Right ventricle myocardium inferior (tissue), 1 donor: ENCODE measurements at regions not wholly inside any gene's neighbourhood (a gene's known extent, or its start where the extent isn't known, plus 50 kb on each side); places are given as distances from the start of the nearest gene placed in this dataset.

Experiments
- ATAC-seq: fragments of 200-7000 bp; cut with Tn5 transposase; one replicate; pipeline ENCODE4 v1.9.1; 2020; ENCODE audit warnings: mild to moderate bottlenecking, moderate library complexity
- DNase-seq: peaks from one replicate; pipeline ENCODE4 v3.0.0; 2021; ENCODE audit errors: missing footprints
- intact Hi-C: fragments of 100-400 bp; cut with DNase I; formaldehyde crosslinking; loops from one replicate; pipeline ENCODE4 v1.11.0; 2022
- donor health status: DM: no; HTN: yes; CAD: no; lungs with severe emphysema.

DNA sequence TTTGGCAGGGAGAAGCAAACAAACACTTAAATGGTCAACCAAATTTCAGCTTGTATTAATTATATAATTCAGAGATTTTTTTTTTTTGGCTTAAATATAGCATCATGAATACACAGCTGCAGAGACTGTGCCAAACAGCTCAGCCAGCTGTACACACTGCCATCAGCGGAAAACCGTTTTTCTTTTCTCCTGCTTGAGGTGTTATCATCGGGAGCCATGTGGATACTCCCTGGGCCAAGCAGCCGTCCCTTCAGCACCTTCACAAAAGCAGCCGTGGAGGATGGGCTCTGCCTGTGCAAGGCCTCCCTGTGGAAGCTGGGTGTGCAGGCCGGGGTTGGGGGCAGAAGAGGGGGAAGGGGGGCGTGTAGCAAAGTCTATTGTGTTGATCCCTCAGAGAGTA lies 85.0 kb downstream of the NUF2 start:
- intact Hi-C loops = loop anchor here (5.0 kb wide), 1 partner anchor 126 kb away; no protein-coding TSS in a partner anchor
- ATAC-seq (no peak), DNase-seq (no peak)

DNA sequence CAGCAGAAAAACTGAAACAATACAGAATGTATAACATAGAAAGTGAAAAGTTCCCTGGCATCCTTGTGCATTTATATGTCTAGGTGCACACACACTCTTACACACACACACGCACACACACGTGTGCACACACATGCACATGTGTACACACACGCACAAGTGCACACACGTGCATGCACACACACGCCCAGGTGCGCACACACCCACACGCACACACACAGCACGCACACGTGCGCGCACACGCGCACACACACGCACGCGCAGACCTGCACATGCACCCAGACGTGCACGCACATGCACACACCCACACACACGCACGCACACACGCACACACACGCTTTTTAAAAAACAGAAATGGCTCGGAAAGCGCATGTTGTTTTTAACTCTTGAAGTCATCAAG lies 86.5 kb downstream of the NUF2 start:
- ATAC-seq (no peak), DNase-seq (no peak)
- intact Hi-C loops = loop anchor here (5.0 kb wide), 1 partner anchor 124 kb away; no protein-coding TSS in a partner anchor

DNA sequence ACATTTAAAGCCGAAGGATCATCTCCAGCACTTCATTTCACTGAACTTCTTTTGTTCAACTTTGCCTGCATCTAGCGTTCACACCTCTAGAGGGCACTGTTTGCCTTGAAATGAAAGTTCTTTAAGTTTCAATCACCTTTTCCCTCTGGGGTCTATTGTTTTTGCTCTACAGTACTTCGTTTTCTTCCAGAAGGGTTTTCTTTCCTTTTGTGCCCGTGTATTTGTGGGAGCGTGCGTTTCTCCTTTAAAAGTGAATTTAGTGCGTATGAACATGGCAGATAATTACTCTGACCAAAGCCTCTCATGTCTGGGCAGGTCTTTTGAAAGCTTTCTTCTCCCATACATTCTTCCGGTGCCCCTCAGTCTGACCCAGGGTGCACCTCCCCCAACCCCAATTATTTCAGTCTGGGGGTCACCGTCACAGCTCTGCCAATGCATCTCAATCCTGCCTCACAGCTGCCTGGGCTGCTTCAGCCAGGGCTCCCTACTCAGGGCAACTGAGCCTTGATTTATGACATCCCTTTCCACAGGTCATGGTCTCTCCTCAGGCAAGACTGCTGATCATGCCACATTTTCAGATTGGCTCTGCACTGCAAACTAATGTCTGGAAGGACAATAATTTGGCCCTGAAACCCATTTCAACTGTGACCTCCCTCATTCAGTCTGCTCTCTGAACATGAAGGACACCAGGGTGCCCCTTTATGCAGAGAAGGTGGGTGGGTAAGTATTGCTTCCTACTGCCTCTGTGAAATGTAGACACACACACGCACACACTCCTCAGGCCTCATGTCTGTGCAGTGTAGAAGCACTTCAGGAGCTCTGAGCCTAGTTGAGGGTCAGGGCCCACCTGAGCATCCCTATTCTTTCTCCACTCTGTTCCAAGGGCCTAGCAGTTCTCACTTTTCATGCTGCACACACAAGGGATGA lies 88.6 kb downstream of the NUF2 start:
- DNase-seq = no peak
- ATAC-seq = no peak
- intact Hi-C loops = loop anchor here (5.0 kb wide), 1 partner anchor 1662 kb away; no protein-coding TSS in a partner anchor

DNA sequence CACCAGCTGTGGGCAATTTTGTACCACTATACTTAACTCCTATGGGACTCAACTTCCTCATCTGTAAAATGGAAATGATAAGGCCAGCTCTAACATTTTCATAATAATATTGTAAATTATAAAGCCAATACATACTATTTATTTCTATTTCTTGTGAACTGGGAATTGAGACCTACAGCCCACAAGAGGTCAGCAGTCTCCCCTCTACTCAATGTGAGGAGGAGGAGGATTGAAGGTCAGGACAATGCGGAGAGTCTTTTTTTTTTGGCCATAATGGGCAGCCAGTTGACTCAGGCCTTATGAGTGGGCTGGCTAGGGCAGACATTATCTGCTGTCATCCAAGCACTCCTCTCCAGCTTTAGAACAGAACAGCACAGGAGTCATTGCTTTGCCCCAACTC lies 90.5 kb downstream of the NUF2 start:
- no peak for DNase-seq
- intact Hi-C loops = loop anchor here (5.0 kb wide), 1 partner anchor 1660 kb away; no protein-coding TSS in a partner anchor
- no peak for ATAC-seq

DNA sequence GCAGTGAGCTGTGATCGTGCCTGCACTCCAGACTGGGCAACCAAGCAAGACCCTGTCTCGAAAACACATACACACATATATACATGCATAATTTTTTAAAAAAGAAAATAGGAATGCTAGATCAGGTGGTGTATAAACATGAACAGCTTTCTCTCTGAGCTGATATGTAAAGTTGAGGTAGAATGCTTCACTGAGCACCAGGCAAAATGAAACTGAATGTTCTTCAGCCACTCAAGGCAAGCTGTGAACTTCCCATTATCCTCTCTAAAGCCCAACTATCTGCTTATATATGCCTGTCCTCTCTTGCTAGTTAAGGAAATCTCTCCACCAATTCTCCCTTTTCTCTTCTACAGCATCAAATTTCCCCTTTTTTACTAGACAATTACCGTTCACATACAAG lies 93.0 kb downstream of the NUF2 start:
- intact Hi-C loops = loop anchor here (5.0 kb wide), 1 partner anchor 1658 kb away; no protein-coding TSS in a partner anchor
- no peak for DNase-seq
- no peak for ATAC-seq

DNA sequence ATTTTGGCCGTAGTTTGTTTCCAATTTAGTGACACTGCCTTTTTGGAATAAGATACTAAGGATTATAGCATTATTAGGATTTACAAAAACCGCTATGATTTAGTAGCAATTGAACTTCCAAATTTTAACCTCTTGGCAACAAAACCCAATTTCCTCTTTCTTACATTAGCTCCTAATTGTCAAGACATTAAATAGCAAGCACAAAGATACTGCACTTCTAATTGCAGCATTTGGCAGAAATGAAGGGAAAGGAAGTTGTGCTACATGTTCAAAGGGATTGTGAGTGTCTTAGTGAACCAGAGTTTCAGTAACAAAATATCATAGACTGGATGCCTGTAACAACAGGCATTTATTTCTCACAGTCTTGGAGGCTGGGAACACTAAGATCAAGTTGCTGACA lies 99.9 kb downstream of the NUF2 start:
- no peak for ATAC-seq
- intact Hi-C loops = no loop called here

DNA sequence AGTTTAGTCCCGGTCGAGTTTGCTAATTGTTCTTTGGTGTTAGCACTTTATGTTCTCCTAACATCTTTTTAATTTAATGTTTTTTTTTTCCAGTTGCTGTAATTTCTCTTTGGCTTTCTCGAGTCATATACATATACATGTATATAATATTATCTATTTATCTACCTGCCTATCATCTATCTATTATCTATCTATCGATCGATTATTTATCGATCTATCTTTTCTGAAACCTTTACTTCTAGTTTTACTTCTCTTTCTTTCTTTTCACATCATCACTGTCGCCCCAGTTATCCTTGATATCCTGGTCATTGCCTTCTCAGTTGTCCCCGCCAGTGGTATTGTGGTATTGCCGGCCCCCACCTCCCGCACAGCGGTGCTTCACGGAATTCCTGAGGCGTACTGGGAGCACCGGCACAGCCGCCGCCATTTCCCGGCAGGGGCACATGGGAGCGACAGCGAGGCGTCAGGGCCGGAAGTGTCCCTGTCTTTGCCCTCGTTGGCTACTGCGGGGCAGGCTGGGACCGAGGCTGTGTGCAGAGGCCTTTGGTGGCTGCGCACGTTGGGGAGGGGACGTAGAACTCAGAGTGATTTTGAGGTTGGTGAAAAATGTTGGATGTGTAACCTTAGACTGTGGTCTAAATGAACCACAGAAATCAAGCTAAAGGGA lies 101.1 kb downstream of the NUF2 start:
- intact Hi-C loops = no loop called here
- ATAC-seq (no peak), DNase-seq (no peak)

More for the DNA sequence above, 99.9 kb downstream of the NUF2 start:
- DNase-seq = no peak

DNA sequence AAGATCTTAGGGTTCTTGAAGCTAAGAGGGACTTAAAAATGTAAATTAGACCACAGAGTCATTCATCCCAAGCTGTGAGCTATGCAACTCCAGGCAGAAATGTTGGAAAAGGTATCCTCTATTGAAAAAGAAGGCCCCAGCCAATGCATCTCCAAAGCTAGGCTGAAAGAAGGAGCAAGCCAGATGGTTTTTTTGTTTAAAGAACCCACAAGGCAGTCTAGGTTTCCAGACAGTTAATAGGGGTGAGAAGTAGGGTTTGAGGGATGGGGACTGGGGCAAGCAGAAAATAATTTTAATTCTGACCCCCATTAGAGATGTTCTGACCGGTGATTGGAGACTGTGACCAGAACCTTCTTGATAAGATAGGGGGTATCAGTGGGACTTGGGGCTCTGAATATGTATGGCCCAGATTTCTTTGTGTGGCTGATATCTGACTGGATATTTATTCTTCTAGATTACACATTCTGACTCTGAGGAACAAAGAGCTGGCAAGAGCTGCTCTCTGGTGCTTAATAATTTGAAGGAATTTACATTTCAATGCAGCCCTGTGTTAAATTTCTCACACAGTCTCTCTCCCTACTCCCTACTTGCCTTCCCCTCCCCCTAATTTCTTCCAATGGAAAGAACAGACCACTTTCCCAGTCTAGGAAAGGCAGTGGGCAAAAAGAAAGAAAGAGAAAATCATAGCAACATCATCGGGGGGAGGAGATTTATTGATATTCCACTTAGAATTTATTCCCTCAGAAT lies 104.9 kb downstream of the NUF2 start:
- DNase-seq (no peak), ATAC-seq (no peak)
- intact Hi-C loops = no loop called here

DNA sequence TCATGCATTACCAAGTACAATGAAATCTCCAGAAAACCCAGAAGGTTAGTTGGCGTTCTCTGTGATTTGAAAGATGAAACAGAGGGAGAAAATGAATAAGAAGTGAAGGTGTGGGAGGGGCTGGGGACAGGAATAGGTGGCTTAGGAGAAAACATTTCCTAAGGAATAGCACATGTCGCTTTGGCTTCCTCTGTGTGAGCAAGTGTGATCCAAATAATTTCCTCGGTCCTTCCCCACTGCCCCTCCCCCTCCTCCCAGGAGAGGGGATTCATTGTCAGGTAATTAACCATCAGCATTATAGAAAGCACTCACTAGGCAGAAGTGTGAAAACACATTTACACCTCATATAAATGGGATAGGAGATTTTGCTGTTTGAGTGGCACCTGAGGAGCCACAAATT lies 105.5 kb downstream of the NUF2 start:
- no peak for ATAC-seq
- intact Hi-C loops = no loop called here
- DNase-seq = no peak

DNA sequence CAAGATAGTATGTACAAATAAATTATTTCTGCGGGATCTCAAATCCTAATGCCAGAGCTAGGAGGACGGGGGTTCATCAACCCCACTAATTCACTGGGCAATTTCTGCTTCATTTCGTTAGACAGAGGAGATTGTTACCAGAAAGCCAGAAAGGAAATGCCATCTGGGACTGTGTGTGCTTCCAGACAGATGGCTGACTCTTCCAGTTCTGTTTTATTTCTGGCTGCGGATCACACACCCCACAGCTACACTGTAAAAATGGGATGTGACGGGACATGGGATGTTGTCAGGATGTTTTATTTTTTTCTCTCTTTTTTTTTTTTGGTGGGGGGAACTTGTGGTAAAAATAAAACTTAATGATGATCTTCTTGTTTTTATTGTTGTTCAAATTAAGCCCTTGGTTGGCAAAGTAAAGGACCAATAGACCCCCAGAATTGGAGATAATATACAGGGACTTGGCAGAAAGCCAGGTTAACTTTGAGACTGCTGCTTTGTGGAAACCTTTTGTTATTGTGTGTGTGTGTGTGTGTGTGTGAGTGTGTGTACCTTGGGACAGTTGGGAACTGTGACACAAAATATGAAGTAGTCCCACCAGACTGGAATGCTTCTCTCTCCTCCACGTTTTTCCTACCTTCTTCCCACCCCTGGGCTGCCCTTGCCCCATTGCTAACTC lies 114.5 kb downstream of the NUF2 start:
- intact Hi-C loops = no loop called here
- peak; percentile 59 for ATAC-seq
- DNase-seq = no peak

DNA sequence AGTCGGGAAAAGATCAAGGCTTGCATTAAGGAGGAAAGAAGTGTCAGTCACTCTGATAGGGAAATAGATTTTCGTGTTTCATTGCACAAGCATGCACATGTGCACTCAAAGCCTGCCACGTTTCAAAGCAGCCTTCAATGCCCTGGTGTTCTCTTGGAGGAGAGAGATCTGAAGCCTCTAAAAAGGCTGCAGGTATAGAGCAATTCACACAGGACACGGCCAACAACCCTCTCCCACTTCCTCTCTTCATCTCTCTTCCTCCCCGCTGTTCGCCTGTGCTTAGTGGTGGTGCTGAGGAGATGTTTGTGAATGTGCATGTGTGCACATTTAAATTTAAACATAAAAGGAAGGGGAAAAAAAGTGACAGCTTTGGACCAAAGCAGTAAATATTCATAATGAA lies 117.7 kb downstream of the NUF2 start:
- DNase-seq (no peak), ATAC-seq (no peak)
- intact Hi-C loops = no loop called here

DNA sequence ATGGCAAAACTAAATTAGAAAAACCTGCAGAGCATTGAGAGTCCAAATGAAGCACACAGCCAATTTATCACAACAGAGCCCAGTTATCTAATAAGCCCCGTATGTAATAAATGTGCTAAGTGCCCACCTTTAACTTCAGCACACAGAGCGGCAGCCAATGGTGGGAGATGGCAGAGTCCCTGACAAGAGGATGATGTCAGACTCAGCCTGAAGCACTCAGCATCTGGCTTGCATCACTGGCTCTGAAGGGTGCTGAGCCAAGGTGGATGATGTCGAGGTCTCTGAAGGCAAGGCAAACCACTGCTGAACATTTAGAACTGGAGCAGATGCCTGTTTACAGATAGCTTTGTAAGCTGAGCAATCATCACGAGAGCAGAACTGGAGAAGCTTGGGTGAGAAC lies 118.3 kb downstream of the NUF2 start:
- peak; percentile 90 for ATAC-seq
- intact Hi-C loops = no loop called here
- DNase-seq = no peak

DNA sequence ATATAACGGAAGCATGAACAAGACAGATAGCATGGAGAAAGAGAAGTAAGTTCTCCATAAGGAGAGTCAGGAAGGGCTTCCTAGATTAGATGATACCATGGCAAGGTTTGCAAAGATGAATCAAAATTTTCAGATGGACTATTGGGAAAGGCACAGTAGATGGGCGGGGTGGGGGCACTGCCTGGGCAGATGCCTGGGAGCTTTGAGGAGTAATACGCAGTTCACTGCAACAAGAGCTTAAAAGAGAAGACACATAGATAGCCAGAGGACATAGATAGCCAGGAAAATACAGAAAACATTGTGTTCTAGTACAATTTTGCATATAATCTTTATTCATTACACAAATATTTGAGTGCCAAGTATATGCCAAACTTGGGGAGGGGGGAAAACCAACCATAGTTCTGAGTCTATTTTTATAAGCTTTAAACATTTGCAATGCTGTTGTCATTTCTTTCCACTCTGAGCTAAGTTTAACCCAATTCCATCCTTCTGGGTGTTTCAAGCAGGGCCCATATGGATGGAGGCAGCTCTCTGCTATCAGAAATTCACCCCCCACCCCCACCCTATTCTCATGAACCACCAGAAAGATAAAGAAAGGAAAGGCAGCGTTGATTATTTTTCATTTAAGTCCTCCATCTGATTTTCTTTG lies 120.6 kb downstream of the NUF2 start:
- DNase-seq (no peak), ATAC-seq (no peak)
- intact Hi-C loops = no loop called here

DNA sequence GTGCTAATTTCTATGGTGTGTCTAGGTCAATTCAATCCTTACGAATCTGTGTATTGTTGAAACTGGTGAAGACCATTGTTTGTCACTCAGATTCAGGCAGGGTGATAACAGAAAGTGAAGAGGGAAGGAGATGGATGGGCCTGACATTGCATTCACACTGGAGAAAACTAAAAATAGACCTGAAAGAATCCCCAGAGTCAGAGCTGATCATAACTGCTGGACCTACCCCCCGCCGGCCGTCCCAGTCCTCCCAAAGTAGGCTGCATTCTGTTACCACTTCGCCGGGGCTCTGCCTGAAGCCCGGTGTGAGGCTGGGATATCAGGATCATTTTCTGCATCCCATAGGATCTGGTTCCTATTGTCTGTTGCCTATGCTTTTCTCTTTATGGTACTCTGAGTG lies 121.1 kb downstream of the NUF2 start:
- ATAC-seq (no peak), DNase-seq (no peak)
- intact Hi-C loops = no loop called here

DNA sequence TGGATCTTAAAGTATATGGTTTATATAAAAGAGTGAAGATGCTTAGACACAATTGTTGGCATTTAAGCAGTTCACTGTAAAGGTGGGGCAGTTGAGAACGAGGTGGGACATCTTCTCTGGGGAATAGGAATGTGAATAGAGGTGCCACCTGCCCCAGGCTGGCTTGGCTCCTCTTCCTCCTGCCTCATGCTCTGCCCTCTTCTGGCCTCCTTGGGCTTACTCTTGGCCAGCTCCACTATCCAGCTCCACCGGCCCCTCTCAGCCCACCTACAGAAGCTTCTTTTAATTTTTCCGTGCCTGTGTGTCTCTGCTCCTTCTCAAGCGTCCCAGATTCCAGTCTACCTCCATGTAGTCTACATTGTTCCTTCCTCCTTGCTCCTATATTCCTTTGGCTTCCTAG lies 122.1 kb downstream of the NUF2 start:
- ATAC-seq (no peak), DNase-seq (no peak)
- intact Hi-C loops = no loop called here

DNA sequence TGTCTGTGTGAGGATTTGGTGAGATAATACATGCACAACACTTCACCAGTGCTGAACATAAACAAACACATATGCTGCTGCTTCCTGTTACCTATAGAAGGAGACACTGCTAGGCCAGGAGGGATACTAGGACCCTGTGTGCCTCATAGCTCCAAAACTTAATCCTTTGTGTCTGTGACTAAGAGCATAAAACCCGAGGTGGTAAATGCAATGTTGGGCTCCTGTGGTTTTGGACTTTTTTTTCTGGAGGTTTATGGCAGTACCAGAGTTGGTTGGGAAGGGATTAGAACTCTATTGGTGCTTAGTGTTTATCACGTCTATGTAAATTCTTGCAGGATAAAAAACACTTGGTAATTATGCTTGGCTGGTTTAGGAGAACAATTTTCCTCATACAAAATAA lies 122.9 kb downstream of the NUF2 start:
- DNase-seq (no peak), ATAC-seq (no peak)
- intact Hi-C loops = no loop called here

DNA sequence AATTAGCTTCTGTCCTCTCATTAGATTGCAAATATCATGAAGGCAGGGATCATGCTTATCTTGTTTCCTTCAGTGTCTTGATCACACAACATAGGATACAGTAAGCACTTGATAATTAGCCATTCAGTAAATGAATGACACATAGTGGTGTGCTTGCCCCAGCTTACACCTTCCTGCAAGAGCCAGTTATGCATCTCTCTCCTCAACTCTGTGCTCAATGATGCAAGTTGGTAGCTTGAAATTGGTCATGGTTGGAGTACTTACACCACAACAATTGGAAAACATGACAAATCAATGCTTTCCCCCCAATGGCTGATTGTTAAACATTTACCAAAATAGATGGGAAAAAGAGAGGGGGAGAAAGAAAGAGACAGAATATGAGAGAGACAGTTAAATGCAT lies 129.2 kb downstream of the NUF2 start:
- no peak for DNase-seq

DNA sequence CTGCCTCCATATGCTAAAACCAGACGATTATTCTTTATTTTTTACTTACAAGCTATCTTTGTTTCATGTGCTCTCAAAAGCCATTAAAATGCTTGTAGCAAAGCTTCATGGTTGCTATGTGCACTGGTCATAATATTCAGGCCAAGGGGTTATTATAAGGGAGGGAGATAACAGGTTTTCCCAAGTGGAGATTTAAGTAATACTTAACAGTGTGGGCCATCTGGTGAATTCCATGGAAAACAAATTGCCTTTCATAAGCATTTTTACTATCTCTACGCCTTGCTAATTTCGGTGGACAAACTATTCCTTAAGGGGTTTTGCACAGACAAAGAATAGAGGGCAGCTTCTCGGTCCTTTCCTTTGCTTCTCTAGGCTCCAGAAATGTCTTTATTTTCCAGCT lies 137.8 kb downstream of the NUF2 start:
- intact Hi-C loops = no loop called here
- ATAC-seq (peak; percentile 79), DNase-seq (no peak)

More for the DNA sequence above, 129.2 kb downstream of the NUF2 start:
- ATAC-seq = no peak
- intact Hi-C loops = no loop called here
